Neutrophil (primary cell): ENCODE measurements at regions not wholly inside any gene's neighbourhood (a gene's known extent, or its start where the extent isn't known, plus 50 kb on each side); places are given as distances from the start of the nearest gene placed in this dataset.

Source experiments
- H3K27ac ChIP-seq: fragments of 200-600 bp; sonication (generic); 2 replicates; pipeline ENCODE4 v1.5.1; 2016; ENCODE audit warnings: mild to moderate bottlenecking, moderate library complexity
- H3K27me3 ChIP-seq: fragments of 200-600 bp; sonication (generic); 2 replicates; pipeline ENCODE4 v1.6.0; 2016; ENCODE audit warnings: mild to moderate bottlenecking
- H3K36me3 ChIP-seq: fragments of 200-600 bp; sonication (generic); 2 replicates; pipeline ENCODE4 v1.5.1; 2017
- H3K4me1 ChIP-seq, 2 experiments: fragments of 200-600 bp in 1 of 2; sonication (generic) in 1 of 2; 1 replicate in 1 of 2; 2 replicates in 1 of 2; pipeline versions ENCODE4 v1.5.1 to v1.6.1; 2013 to 2016; ENCODE audit warnings: low read depth in 1 of 2, low read length in 1 of 2, mild to moderate bottlenecking in 1 of 2, moderate library complexity in 1 of 2; ENCODE audit not compliant: control insufficient read depth in 1 of 2, insufficient read depth in 1 of 2
- H3K4me3 ChIP-seq, 2 experiments: fragments of 200-600 bp in 1 of 2; sonication (generic) in 1 of 2; 1 replicate in 1 of 2; 2 replicates in 1 of 2; pipeline ENCODE4 v1.5.1; 2013 to 2016; ENCODE audit warnings: low read depth in 1 of 2, low read length in 1 of 2, mild to moderate bottlenecking in 1 of 2, moderate library complexity in 1 of 2
- H3K9me3 ChIP-seq: fragments of 200-600 bp; sonication (generic); 2 replicates; pipeline ENCODE4 v1.5.1; 2016
- CTCF ChIP-seq: fragments of 200-600 bp; sonication (generic); IDR thresholded peaks from 2 replicates; pipeline ENCODE4 v1.5.1; 2016; ENCODE audit warnings: antibody characterized with exemption

GRCh38 chr4:24175707-24176106 lies 285.9 kb upstream of the PPARGC1A start:
- Histone ChIP-seq H3K27ac (no peak overlapping the region), H3K36me3 (no peaks in the 10 kb centered on the region), H3K27me3 (no peaks in the 10 kb centered on the region), H3K9me3 (no peaks in the 10 kb centered on the region), H3K4me1 (no peaks in the 10 kb centered on the region), H3K4me3 (no peak overlapping the region)
- no peak for TF ChIP-seq CTCF

GRCh38 chr4:24174602-24175001 lies 284.8 kb upstream of the PPARGC1A start:
- Histone ChIP-seq H3K36me3 (no peaks in the 10 kb centered on the region), H3K27ac (no peak overlapping the region), H3K4me1 (no peaks in the 10 kb centered on the region), H3K4me3 (no peak overlapping the region), H3K27me3 (no peaks in the 10 kb centered on the region), H3K9me3 (no peaks in the 10 kb centered on the region)
- no peak for TF ChIP-seq CTCF

GRCh38 chr4:24172406-24172805 lies 282.6 kb upstream of the PPARGC1A start:
- H3K36me3 ChIP-seq = no peaks in the 10 kb centered on the region
- H3K27ac ChIP-seq = no peak overlapping the region
- no peak overlapping the region for H3K4me3 ChIP-seq
- no peaks in the 10 kb centered on the region for H3K9me3 ChIP-seq
- H3K27me3 ChIP-seq = no peaks in the 10 kb centered on the region
- no peak for TF ChIP-seq CTCF
- H3K4me1 ChIP-seq = no peaks in the 10 kb centered on the region

- Histone ChIP-seq H3K27ac (no peak overlapping the region), H3K4me1 (no peaks in the 10 kb centered on the region), H3K9me3 (no peaks in the 10 kb centered on the region), H3K4me3 (no peak overlapping the region), H3K36me3 (no peaks in the 10 kb centered on the region), H3K27me3 (no peaks in the 10 kb centered on the region)
- TF ChIP-seq CTCF = no peak
Observed at GRCh38 chr4:24169956-24170355, 280.1 kb upstream of the PPARGC1A start.

- TF ChIP-seq CTCF = no peak
- Histone ChIP-seq H3K27me3 (no peaks in the 10 kb centered on the region), H3K27ac (no peak overlapping the region)
Observed at GRCh38 chr4:24168658-24169057, 278.8 kb upstream of the PPARGC1A start.

GRCh38 chr4:24166501-24166900 lies 276.7 kb upstream of the PPARGC1A start:
- Histone ChIP-seq H3K27ac (no peak overlapping the region), H3K9me3 (no peaks in the 10 kb centered on the region), H3K36me3 (no peaks in the 10 kb centered on the region), H3K4me1 (no peaks in the 10 kb centered on the region), H3K27me3 (no peaks in the 10 kb centered on the region), H3K4me3 (no peak overlapping the region)
- no peak for TF ChIP-seq CTCF

More at GRCh38 chr4:24168658-24169057, 278.8 kb upstream of the PPARGC1A start:
- Histone ChIP-seq H3K4me1 (no peaks in the 10 kb centered on the region), H3K4me3 (no peak overlapping the region), H3K36me3 (no peaks in the 10 kb centered on the region), H3K9me3 (no peaks in the 10 kb centered on the region)
